ENCODE measurements at regions not wholly inside any gene's neighbourhood (a gene's known extent, or its start where the extent isn't known, plus 50 kb on each side); places are given as distances from the start of the nearest gene placed in this dataset.

- intact Hi-C loops (cut with DNase I) = no loop called here
- Histone ChIP-seq H3K9me3 (no peaks in the 10 kb centered on the region), H3K27me3 (no peaks in the 10 kb centered on the region), H3K36me3 (no peaks in the 10 kb centered on the region), H3K4me1 (ENCODE audit: insufficient read depth) (no peaks in the 10 kb centered on the region), H3K4me3 (no peak overlapping the region), H3K27ac (no peak overlapping the region)
- DNase-seq = no peak
- TF ChIP-seq EP300 (IDR thresholded peaks at IDR 0.05) (no peak), POLR2A (IDR thresholded peaks at IDR 0.05) (no peak), CTCF (IDR thresholded peaks at IDR 0.05) (no peak)
- WGBS, 3 donors = 91 to 97% (median 96%) methylated on average over 1 of the region's 1 CpG
These were observed 246.3 kb upstream of the ANKRD50 start for GRCh38 chr4:124958847-124959246.

- H3K4me3 ChIP-seq = no peak overlapping the region
- DNase-seq = no peak
- intact Hi-C loops (cut with DNase I) = no loop called here
- H3K27me3 ChIP-seq = no peaks in the 10 kb centered on the region
- H3K27ac ChIP-seq = no peak overlapping the region
- no peak for TF ChIP-seq EP300 (IDR thresholded peaks at IDR 0.05)
- no peak for TF ChIP-seq CTCF (IDR thresholded peaks at IDR 0.05)
- no peak for TF ChIP-seq POLR2A (IDR thresholded peaks at IDR 0.05)
- 63 to 73% (median 69%) methylated on average over 2 of the region's 2 CpGs for WGBS, 3 donors
- no peaks in the 10 kb centered on the region for H3K36me3 ChIP-seq
- no peaks in the 10 kb centered on the region for H3K4me1 ChIP-seq (ENCODE audit: insufficient read depth)
- H3K9me3 ChIP-seq = no peaks in the 10 kb centered on the region
These were observed 242.9 kb upstream of the ANKRD50 start for GRCh38 chr4:124955476-124955875.

GRCh38 chr4:124954046-124954445 lies 241.5 kb upstream of the ANKRD50 start:
- Histone ChIP-seq H3K27me3 (no peaks in the 10 kb centered on the region), H3K27ac (no peak overlapping the region), H3K4me3 (no peak overlapping the region), H3K4me1 (ENCODE audit: insufficient read depth) (no peaks in the 10 kb centered on the region), H3K36me3 (no peaks in the 10 kb centered on the region), H3K9me3 (no peaks in the 10 kb centered on the region)
- intact Hi-C loops (cut with DNase I) = no loop called here
- WGBS, 3 donors = 89 to 98% (median 97%) methylated on average over 1 of the region's 1 CpG
- no peak for TF ChIP-seq EP300 (IDR thresholded peaks at IDR 0.05)
- no peak for TF ChIP-seq POLR2A (IDR thresholded peaks at IDR 0.05)
- no peak for TF ChIP-seq CTCF (IDR thresholded peaks at IDR 0.05)
- no peak for DNase-seq

- Histone ChIP-seq H3K27ac (no peak overlapping the region), H3K4me3 (no peak overlapping the region), H3K27me3 (no peaks in the 10 kb centered on the region), H3K4me1 (ENCODE audit: insufficient read depth) (no peaks in the 10 kb centered on the region), H3K9me3 (no peaks in the 10 kb centered on the region), H3K36me3 (no peaks in the 10 kb centered on the region)
- DNase-seq = no peak
- TF ChIP-seq POLR2A (IDR thresholded peaks at IDR 0.05) = no peak
- intact Hi-C loops (cut with DNase I) = no loop called here
- WGBS, 3 donors = 80 to 90% (median 84%) methylated on average over 4 of the region's 4 CpGs
These were observed 241.0 kb upstream of the ANKRD50 start for GRCh38 chr4:124953486-124953885.

- Histone ChIP-seq H3K27me3 (no peaks in the 10 kb centered on the region), H3K9me3 (no peaks in the 10 kb centered on the region), H3K36me3 (no peaks in the 10 kb centered on the region), H3K27ac (no peak overlapping the region), H3K4me3 (no peak overlapping the region), H3K4me1 (ENCODE audit: insufficient read depth) (no peaks in the 10 kb centered on the region)
- no peak for DNase-seq
- no peak for TF ChIP-seq EP300 (IDR thresholded peaks at IDR 0.05)
- TF ChIP-seq POLR2A (IDR thresholded peaks at IDR 0.05) = no peak
- intact Hi-C loops (cut with DNase I) = no loop called here
These were observed 240.5 kb upstream of the ANKRD50 start for GRCh38 chr4:124953061-124953460.

GRCh38 chr4:124952601-124953000 lies 240.1 kb upstream of the ANKRD50 start:
- Histone ChIP-seq H3K4me1 (ENCODE audit: insufficient read depth) (no peaks in the 10 kb centered on the region), H3K36me3 (no peaks in the 10 kb centered on the region), H3K9me3 (no peaks in the 10 kb centered on the region), H3K4me3 (no peak overlapping the region), H3K27me3 (no peaks in the 10 kb centered on the region), H3K27ac (no peak overlapping the region)
- intact Hi-C loops (cut with DNase I) = no loop called here
- no peak for TF ChIP-seq EP300 (IDR thresholded peaks at IDR 0.05)
- TF ChIP-seq CTCF (IDR thresholded peaks at IDR 0.05) = no peak
- TF ChIP-seq POLR2A (IDR thresholded peaks at IDR 0.05) = no peak
- DNase-seq = no peak
